ENCODE measurements at regions not wholly inside any gene's neighbourhood (a gene's known extent, or its start where the extent isn't known, plus 50 kb on each side); places are given as distances from the start of the nearest gene placed in this dataset.

DNA sequence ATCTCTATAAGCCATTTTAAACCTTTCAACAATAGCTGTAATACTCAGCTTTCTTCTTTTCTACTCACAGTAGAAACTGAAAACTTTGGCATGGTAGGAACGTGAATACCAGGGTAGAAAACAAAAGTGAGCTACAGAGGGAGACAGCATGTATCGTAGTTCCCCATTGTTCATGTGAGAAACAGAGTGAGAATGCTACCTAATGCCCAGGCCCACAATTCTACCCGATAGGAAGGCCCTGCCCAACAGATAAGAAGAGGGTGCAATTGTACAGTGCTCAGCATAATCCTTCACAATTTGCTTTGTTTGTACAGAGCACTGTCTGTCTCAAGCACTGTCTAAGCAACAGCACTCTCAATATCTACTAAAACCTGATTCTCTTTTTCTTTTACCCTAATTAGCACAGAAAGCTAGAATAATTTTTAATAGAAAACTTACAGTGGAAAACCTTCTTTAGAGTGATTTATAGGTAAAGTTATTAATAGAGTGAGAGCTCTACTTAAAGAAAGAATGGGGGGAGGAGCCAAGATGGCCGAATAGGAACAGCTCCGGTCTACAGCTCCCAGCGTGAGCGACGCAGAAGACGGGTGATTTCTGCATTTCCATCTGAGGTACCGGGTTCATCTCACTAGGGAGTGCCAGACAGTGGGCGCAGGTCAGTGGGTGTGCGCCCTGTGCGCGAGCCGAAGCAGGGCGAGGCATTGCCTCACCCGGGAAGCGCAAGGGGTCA is 322.3 kb downstream of the EFNB2 start:
- no peak for TF ChIP-seq EZH2 (IDR thresholded peaks at IDR 0.05; ENCODE audit: borderline replicate concordance, low read length)
- TF ChIP-seq, protein P1, sequence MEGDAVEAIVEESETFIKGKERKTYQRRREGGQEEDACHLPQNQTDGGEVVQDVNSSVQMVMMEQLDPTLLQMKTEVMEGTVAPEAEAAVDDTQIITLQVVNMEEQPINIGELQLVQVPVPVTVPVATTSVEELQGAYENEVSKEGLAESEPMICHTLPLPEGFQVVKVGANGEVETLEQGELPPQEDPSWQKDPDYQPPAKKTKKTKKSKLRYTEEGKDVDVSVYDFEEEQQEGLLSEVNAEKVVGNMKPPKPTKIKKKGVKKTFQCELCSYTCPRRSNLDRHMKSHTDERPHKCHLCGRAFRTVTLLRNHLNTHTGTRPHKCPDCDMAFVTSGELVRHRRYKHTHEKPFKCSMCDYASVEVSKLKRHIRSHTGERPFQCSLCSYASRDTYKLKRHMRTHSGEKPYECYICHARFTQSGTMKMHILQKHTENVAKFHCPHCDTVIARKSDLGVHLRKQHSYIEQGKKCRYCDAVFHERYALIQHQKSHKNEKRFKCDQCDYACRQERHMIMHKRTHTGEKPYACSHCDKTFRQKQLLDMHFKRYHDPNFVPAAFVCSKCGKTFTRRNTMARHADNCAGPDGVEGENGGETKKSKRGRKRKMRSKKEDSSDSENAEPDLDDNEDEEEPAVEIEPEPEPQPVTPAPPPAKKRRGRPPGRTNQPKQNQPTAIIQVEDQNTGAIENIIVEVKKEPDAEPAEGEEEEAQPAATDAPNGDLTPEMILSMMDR (IDR thresholded peaks at IDR 0.05; ENCODE audit: low read length), result no peak
